ENCODE measurements at regions not wholly inside any gene's neighbourhood (a gene's known extent, or its start where the extent isn't known, plus 50 kb on each side); places are given as distances from the start of the nearest gene placed in this dataset.

- no peaks in the 10 kb centered on the region for H3K27me3 ChIP-seq (ENCODE audit: control insufficient read depth, insufficient read depth, low read length)
- no peaks in the 10 kb centered on the region for H3K79me2 ChIP-seq
- no peak overlapping the region for H2AFZ ChIP-seq
- H3K36me3 ChIP-seq (ENCODE audit: control insufficient read depth, insufficient read depth, low read length) = no peaks in the 10 kb centered on the region
- no peak for TF ChIP-seq CTCF (IDR thresholded peaks at IDR 0.05)
- H3K4me3 ChIP-seq (ENCODE audit: low read depth, low read length) = no peak overlapping the region
- no peaks in the 10 kb centered on the region for H3K9me3 ChIP-seq (ENCODE audit: control insufficient read depth, low read length)
- no peaks in the 10 kb centered on the region for H3K4me1 ChIP-seq
- no peak overlapping the region for H3K27ac ChIP-seq
- H3K9ac ChIP-seq = no peak overlapping the region
- no peak overlapping the region for H3K4me2 ChIP-seq (ENCODE audit: low read length)
Observed at GRCh38 chr21:41677671-41678015, 89.2 kb downstream of the RIPK4 start.

- H3K36me3 ChIP-seq (ENCODE audit: control insufficient read depth, insufficient read depth, low read length) = no peaks in the 10 kb centered on the region
- H2AFZ ChIP-seq = no peak overlapping the region
- no peaks in the 10 kb centered on the region for H3K79me2 ChIP-seq
- no peak overlapping the region for H3K4me2 ChIP-seq (ENCODE audit: low read length)
- no peak for TF ChIP-seq CTCF (IDR thresholded peaks at IDR 0.05)
- H3K4me1 ChIP-seq = no peaks in the 10 kb centered on the region
- no peak overlapping the region for H3K9ac ChIP-seq
- no peaks in the 10 kb centered on the region for H3K9me3 ChIP-seq (ENCODE audit: control insufficient read depth, low read length)
- H3K27ac ChIP-seq = no peak overlapping the region
- H3K4me3 ChIP-seq (ENCODE audit: low read depth, low read length) = no peak overlapping the region
- no peaks in the 10 kb centered on the region for H3K27me3 ChIP-seq (ENCODE audit: control insufficient read depth, insufficient read depth, low read length)
Observed at GRCh38 chr21:41676198-41676597, 90.7 kb downstream of the RIPK4 start.

GRCh38 chr21:41675574-41675973, 91.3 kb downstream of the RIPK4 start:
- Histone ChIP-seq H2AFZ (no peak overlapping the region), H3K4me3 (ENCODE audit: low read depth, low read length) (no peak overlapping the region), H3K36me3 (ENCODE audit: control insufficient read depth, insufficient read depth, low read length) (no peaks in the 10 kb centered on the region), H3K4me2 (ENCODE audit: low read length) (no peak overlapping the region), H3K27ac (no peak overlapping the region), H3K27me3 (ENCODE audit: control insufficient read depth, insufficient read depth, low read length) (no peaks in the 10 kb centered on the region), H3K9me3 (ENCODE audit: control insufficient read depth, low read length) (no peaks in the 10 kb centered on the region), H3K9ac (no peak overlapping the region), H3K4me1 (no peaks in the 10 kb centered on the region), H3K79me2 (no peaks in the 10 kb centered on the region)
- no peak for TF ChIP-seq CTCF (IDR thresholded peaks at IDR 0.05)

GRCh38 chr21:41674402-41674801, 92.5 kb downstream of the RIPK4 start:
- H2AFZ ChIP-seq = no peak overlapping the region
- H3K4me3 ChIP-seq (ENCODE audit: low read depth, low read length) = no peak overlapping the region
- H3K4me2 ChIP-seq (ENCODE audit: low read length) = no peak overlapping the region
- H3K4me1 ChIP-seq = no peaks in the 10 kb centered on the region
- no peaks in the 10 kb centered on the region for H3K9me3 ChIP-seq (ENCODE audit: control insufficient read depth, low read length)
- H3K27me3 ChIP-seq (ENCODE audit: control insufficient read depth, insufficient read depth, low read length) = no peaks in the 10 kb centered on the region
- H3K27ac ChIP-seq = no peak overlapping the region
- no peaks in the 10 kb centered on the region for H3K36me3 ChIP-seq (ENCODE audit: control insufficient read depth, insufficient read depth, low read length)
- TF ChIP-seq CTCF (IDR thresholded peaks at IDR 0.05) = no peak
- no peak overlapping the region for H3K9ac ChIP-seq
- no peaks in the 10 kb centered on the region for H3K79me2 ChIP-seq

GRCh38 chr21:41673596-41674335, 93.1 kb downstream of the RIPK4 start:
- no peak overlapping the region for H3K27ac ChIP-seq
- no peak overlapping the region for H3K4me3 ChIP-seq (ENCODE audit: low read depth, low read length)
- H3K79me2 ChIP-seq = no peaks in the 10 kb centered on the region
- H3K27me3 ChIP-seq (ENCODE audit: control insufficient read depth, insufficient read depth, low read length) = no peaks in the 10 kb centered on the region
- H3K9me3 ChIP-seq (ENCODE audit: control insufficient read depth, low read length) = no peaks in the 10 kb centered on the region
- TF ChIP-seq CTCF (IDR thresholded peaks at IDR 0.05) = no peak
- no peak overlapping the region for H3K9ac ChIP-seq
- no peaks in the 10 kb centered on the region for H3K4me1 ChIP-seq
- H3K4me2 ChIP-seq (ENCODE audit: low read length) = no peak overlapping the region
- H2AFZ ChIP-seq = no peak overlapping the region
- H3K36me3 ChIP-seq (ENCODE audit: control insufficient read depth, insufficient read depth, low read length) = no peaks in the 10 kb centered on the region

Measured in parathyroid adenoma (tissue), 2 donors.